Nephron (organoid): ENCODE measurements at regions not wholly inside any gene's neighbourhood (a gene's known extent, or its start where the extent isn't known, plus 50 kb on each side); places are given as distances from the start of the nearest gene placed in this dataset.

Experiments
- H3K27ac Mint-ChIP-seq, 3 experiments: 2 replicates each; pipeline ENCODE4 v1.8.0; 2020; ENCODE audit warnings: mixed read lengths in 3 of 3, mild to moderate bottlenecking in 2 of 3, moderate library complexity in 1 of 3
- H3K27me3 Mint-ChIP-seq: 2 replicates; pipeline ENCODE4 v1.8.0; 2021; ENCODE audit warnings: low read depth, mild to moderate bottlenecking, moderate library complexity, mixed read lengths
- H3K36me3 Mint-ChIP-seq: 2 replicates; pipeline ENCODE4 v1.8.0; 2020; ENCODE audit warnings: low read depth, mixed read lengths
- H3K4me1 Mint-ChIP-seq: 2 replicates; pipeline ENCODE4 v1.8.0; 2020; ENCODE audit warnings: mixed read lengths
- H3K4me3 Mint-ChIP-seq, 3 experiments: 2 replicates each; pipeline ENCODE4 v1.8.0; 2020; ENCODE audit warnings: mild to moderate bottlenecking in 3 of 3, mixed read lengths in 3 of 3, moderate library complexity in 2 of 3
- H3K9me3 Mint-ChIP-seq: 2 replicates; pipeline ENCODE4 v1.8.0; 2020; ENCODE audit warnings: mixed read lengths
- TF ChIP-seq, protein P1 (sequence below), 3 experiments: fragments of 200-600 bp; sonication (generic); IDR thresholded peaks; one replicate each; pipeline ENCODE4 v1.5.0; 2021; ENCODE audit warnings: antibody characterized with exemption in 3 of 3; ENCODE audit not compliant: unreplicated experiment in 3 of 3

DNA sequence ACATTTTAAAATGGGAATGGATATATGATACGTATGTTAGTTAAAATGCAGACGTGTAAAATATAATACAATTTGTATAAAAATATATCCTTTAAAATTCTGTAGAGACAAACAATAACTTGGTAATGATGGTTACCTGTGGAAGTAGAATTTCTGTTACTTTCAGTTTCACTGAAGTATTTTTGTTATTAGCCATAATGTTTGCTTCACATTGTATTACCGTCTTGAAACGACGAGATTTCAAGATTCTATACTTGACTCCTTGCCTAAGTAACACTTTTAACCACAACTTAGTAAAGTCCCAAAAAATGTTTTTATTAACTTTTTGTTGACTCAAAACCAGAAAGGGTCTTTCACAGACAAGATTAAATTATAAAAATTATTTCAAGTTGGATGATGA is 488.3 kb upstream of the VRK2 start:
- H3K4me3 Mint-ChIP-seq: no peak overlapping the region
- H3K27ac Mint-ChIP-seq: no peak overlapping the region
- no peaks in the 10 kb centered on the region for H3K36me3 Mint-ChIP-seq

DNA sequence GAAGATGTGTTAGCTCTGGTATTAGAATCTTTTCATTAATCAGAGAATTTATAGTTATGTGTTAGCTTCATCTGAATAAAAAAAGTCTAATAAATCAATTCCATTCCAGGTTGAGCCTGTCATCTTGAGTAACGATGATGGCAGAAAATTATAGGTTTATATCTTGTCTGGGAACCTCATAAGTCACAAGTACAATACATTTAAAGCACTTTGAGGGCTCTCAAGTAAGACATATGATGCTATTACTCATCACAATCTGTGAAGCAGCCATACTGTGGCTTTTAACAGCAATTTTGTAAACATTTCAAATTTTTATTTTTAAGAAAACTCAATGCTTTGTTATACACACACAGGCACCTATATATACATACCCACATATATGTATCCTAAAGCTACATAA is 484.1 kb upstream of the VRK2 start:
- Mint-ChIP-seq H3K4me1 (no peaks in the 10 kb centered on the region), H3K27ac (no peak overlapping the region)
- TF ChIP-seq, protein P1, sequence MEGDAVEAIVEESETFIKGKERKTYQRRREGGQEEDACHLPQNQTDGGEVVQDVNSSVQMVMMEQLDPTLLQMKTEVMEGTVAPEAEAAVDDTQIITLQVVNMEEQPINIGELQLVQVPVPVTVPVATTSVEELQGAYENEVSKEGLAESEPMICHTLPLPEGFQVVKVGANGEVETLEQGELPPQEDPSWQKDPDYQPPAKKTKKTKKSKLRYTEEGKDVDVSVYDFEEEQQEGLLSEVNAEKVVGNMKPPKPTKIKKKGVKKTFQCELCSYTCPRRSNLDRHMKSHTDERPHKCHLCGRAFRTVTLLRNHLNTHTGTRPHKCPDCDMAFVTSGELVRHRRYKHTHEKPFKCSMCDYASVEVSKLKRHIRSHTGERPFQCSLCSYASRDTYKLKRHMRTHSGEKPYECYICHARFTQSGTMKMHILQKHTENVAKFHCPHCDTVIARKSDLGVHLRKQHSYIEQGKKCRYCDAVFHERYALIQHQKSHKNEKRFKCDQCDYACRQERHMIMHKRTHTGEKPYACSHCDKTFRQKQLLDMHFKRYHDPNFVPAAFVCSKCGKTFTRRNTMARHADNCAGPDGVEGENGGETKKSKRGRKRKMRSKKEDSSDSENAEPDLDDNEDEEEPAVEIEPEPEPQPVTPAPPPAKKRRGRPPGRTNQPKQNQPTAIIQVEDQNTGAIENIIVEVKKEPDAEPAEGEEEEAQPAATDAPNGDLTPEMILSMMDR (IDR thresholded peaks at IDR 0.05; ENCODE audit: unreplicated experiment in 3 of 3): no peak

More for the DNA sequence above, 488.3 kb upstream of the VRK2 start:
- H3K4me1 Mint-ChIP-seq: no peaks in the 10 kb centered on the region
- no peaks in the 10 kb centered on the region for H3K27me3 Mint-ChIP-seq
- TF ChIP-seq, protein P1 (IDR thresholded peaks at IDR 0.05; ENCODE audit: unreplicated experiment in 3 of 3): no peak
- no peaks in the 10 kb centered on the region for H3K9me3 Mint-ChIP-seq

DNA sequence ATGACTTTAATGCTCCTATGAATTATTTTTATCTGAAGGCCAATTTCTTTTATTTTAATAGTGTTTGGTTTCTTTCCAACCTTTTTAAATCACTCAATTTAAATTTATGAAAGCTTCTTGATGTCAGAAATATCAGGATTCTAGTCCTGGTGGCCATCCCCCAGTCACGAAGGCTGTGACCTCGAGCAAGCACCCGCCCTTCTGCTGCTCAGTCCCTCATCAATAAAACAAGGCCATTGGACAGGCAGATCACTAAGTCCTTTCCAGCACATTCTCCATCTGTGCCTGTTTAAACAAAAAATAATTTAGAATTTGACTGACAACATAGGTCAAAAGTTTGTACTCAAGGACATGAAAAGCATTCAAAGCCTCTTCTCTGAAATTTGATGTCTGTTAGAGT is 483.6 kb upstream of the VRK2 start:
- Mint-ChIP-seq H3K9me3 (no peaks in the 10 kb centered on the region), H3K4me1 (no peaks in the 10 kb centered on the region), H3K36me3 (no peaks in the 10 kb centered on the region), H3K27me3 (no peaks in the 10 kb centered on the region), H3K4me3 (no peak overlapping the region), H3K27ac (no peak overlapping the region)
- TF ChIP-seq, protein P1 (IDR thresholded peaks at IDR 0.05; ENCODE audit: unreplicated experiment in 3 of 3): no peak

More for the DNA sequence above, 484.1 kb upstream of the VRK2 start:
- no peaks in the 10 kb centered on the region for H3K27me3 Mint-ChIP-seq
- H3K4me3 Mint-ChIP-seq: no peak overlapping the region
- H3K36me3 Mint-ChIP-seq: no peaks in the 10 kb centered on the region
- H3K9me3 Mint-ChIP-seq: no peaks in the 10 kb centered on the region

DNA sequence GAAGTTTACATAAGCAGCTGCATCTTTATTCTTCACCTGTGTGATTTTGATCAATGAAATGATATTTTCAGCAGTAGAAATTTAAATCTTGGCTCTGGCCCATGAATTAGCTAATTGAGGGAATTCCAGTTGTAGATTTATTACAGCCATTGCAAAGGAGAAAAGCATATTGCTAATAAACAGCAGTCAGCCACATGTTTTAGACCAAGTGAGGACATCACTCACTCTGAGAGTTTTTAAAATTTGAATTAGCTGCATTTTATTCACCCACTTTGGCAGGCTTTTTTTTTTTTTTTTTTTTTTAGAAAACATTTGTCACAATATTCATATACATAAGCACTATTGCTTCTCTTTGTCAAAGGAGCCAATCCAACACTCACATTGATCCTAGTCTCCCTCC is 479.4 kb upstream of the VRK2 start:
- Mint-ChIP-seq H3K4me1 (no peaks in the 10 kb centered on the region), H3K9me3 (no peaks in the 10 kb centered on the region), H3K36me3 (no peaks in the 10 kb centered on the region), H3K27me3 (no peaks in the 10 kb centered on the region), H3K27ac (no peak overlapping the region), H3K4me3 (no peak overlapping the region)
- TF ChIP-seq, protein P1 (IDR thresholded peaks at IDR 0.05; ENCODE audit: unreplicated experiment in 3 of 3): no peak

DNA sequence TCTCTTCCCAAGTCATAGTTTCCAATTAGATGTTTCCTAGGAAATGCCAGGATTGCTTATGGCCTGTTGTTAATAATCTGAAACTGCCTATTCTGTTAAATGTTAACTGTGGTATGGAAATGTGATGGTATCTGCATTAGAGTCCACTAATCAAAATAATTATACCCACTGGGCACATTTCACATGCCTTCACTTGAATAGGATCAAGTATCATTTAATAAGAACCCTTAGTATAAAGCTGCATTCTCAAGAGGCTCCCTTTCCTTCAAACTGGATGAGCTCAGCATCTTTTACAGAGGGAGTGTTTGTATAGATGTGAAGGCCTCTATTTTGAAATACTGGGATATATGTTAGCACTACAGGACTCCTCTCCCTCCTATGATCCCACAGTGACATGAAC is 477.2 kb upstream of the VRK2 start:
- Mint-ChIP-seq H3K27ac (no peak overlapping the region), H3K27me3 (no peaks in the 10 kb centered on the region), H3K4me3 (no peak overlapping the region), H3K36me3 (no peaks in the 10 kb centered on the region), H3K4me1 (no peaks in the 10 kb centered on the region), H3K9me3 (no peaks in the 10 kb centered on the region)
- TF ChIP-seq, protein P1 (IDR thresholded peaks at IDR 0.05; ENCODE audit: unreplicated experiment in 3 of 3): no peak

DNA sequence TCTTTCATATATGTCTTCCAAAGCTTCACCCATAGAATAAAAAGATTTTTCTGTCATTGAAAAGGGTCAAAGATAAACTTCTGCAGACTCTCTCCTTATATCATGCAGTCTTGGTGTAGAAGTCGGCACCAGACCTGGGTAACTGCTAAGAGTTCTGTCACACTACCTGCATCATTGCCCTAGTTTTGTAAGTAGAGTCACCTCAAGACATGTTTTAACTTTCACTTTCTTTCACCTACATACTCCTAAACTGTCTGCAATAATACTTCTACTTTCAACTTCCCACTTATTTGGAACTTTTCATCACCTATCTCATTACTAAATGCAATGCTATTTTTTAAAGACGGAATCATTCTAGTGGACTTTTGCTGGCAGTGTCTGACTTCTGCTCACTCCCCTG is 475.6 kb upstream of the VRK2 start:
- Mint-ChIP-seq H3K27me3 (no peaks in the 10 kb centered on the region), H3K36me3 (no peaks in the 10 kb centered on the region), H3K9me3 (no peaks in the 10 kb centered on the region), H3K4me3 (no peak overlapping the region), H3K4me1 (no peaks in the 10 kb centered on the region), H3K27ac (no peak overlapping the region)
- TF ChIP-seq, protein P1 (IDR thresholded peaks at IDR 0.05; ENCODE audit: unreplicated experiment in 3 of 3): no peak
